ENCODE measurements at regions not wholly inside any gene's neighbourhood (a gene's known extent, or its start where the extent isn't known, plus 50 kb on each side); places are given as distances from the start of the nearest gene placed in this dataset.
"Not testable (repeated sequence)": the region's sequence is repeated elsewhere in the genome, so short reads cannot be mapped to it uniquely, and the experiment has no call there.

- Mint-ChIP-seq H3K9me3 (peaks cover 1% of the 10 kb centered on the region), H3K4me1 (no peaks in the 10 kb centered on the region), H3K27me3 (peaks cover 5% of the 10 kb centered on the region), H3K4me3 (no peak overlapping the region), H3K36me3 (ENCODE audit: low read depth) (no peaks in the 10 kb centered on the region), H3K27ac (no peak overlapping the region)
- no peak for ATAC-seq (replicated peaks)
These were observed 116.5 kb upstream of the OTOS start for GRCh38 chr2:240256704-240257637.

GRCh38 chr2:240257940-240258580 is 117.6 kb upstream of the OTOS start:
- H3K4me1 Mint-ChIP-seq, result no peaks in the 10 kb centered on the region
- H3K9me3 Mint-ChIP-seq, result peaks cover 7% of the 10 kb centered on the region
- no peak overlapping the region for H3K27ac Mint-ChIP-seq
- peaks cover 5% of the 10 kb centered on the region for H3K27me3 Mint-ChIP-seq
- H3K4me3 Mint-ChIP-seq, result no peak overlapping the region
- no peak for ATAC-seq (replicated peaks)
- no peaks in the 10 kb centered on the region for H3K36me3 Mint-ChIP-seq (ENCODE audit: low read depth)

- no peaks in the 10 kb centered on the region for H3K4me1 Mint-ChIP-seq
- ATAC-seq (replicated peaks), result no peak
- no peak overlapping the region for H3K4me3 Mint-ChIP-seq
- H3K27ac Mint-ChIP-seq, result no peak overlapping the region
- peaks cover 14% of the 10 kb centered on the region for H3K9me3 Mint-ChIP-seq
- H3K36me3 Mint-ChIP-seq (ENCODE audit: low read depth), result no peaks in the 10 kb centered on the region
- H3K27me3 Mint-ChIP-seq, result peaks cover 5% of the 10 kb centered on the region
These were observed 118.2 kb upstream of the OTOS start for GRCh38 chr2:240258685-240259084.

GRCh38 chr2:240259201-240259923 is 118.9 kb upstream of the OTOS start:
- H3K27ac Mint-ChIP-seq, result no peak overlapping the region
- no peak overlapping the region for H3K4me3 Mint-ChIP-seq
- H3K27me3 Mint-ChIP-seq, result peaks cover 5% of the 10 kb centered on the region
- no peaks in the 10 kb centered on the region for H3K4me1 Mint-ChIP-seq
- no peaks in the 10 kb centered on the region for H3K36me3 Mint-ChIP-seq (ENCODE audit: low read depth)
- ATAC-seq (replicated peaks), result no peak
- peaks cover 17% of the 10 kb centered on the region for H3K9me3 Mint-ChIP-seq

GRCh38 chr2:240259924-240260529 is 119.6 kb upstream of the OTOS start:
- Mint-ChIP-seq H3K4me1 (no peaks in the 10 kb centered on the region), H3K27me3 (peaks cover 5% of the 10 kb centered on the region), H3K27ac (no peak overlapping the region), H3K9me3 (peaks cover 17% of the 10 kb centered on the region), H3K36me3 (ENCODE audit: low read depth) (no peaks in the 10 kb centered on the region), H3K4me3 (no peak overlapping the region)
- ATAC-seq (replicated peaks), result no peak

- H3K27me3 Mint-ChIP-seq, result peaks cover 4% of the 10 kb centered on the region
- ATAC-seq (replicated peaks), result no peak
- H3K9me3 Mint-ChIP-seq, result peaks cover 17% of the 10 kb centered on the region
- H3K4me3 Mint-ChIP-seq, result no peak overlapping the region
- H3K4me1 Mint-ChIP-seq, result no peaks in the 10 kb centered on the region
- no peak overlapping the region for H3K27ac Mint-ChIP-seq
- H3K36me3 Mint-ChIP-seq (ENCODE audit: low read depth), result no peaks in the 10 kb centered on the region
These were observed 120.2 kb upstream of the OTOS start for GRCh38 chr2:240260664-240261063.

- peaks cover 11% of the 10 kb centered on the region for H3K27me3 Mint-ChIP-seq
- H3K9me3 Mint-ChIP-seq, result peaks cover 17% of the 10 kb centered on the region
- not testable (repeated sequence) for ATAC-seq (replicated peaks); H3K4me3 Mint-ChIP-seq; H3K4me1 Mint-ChIP-seq; H3K27ac Mint-ChIP-seq; H3K36me3 Mint-ChIP-seq (ENCODE audit: low read depth)
These were observed 122.1 kb upstream of the OTOS start for GRCh38 chr2:240262578-240262977.

GRCh38 chr2:240269380-240269779 is 128.9 kb upstream of the OTOS start:
- Mint-ChIP-seq H3K9me3 (peaks cover 4% of the 10 kb centered on the region), H3K27me3 (peaks cover 46% of the 10 kb centered on the region), H3K27ac (no peak overlapping the region), H3K4me1 (no peaks in the 10 kb centered on the region), H3K36me3 (ENCODE audit: low read depth) (no peaks in the 10 kb centered on the region), H3K4me3 (no peak overlapping the region)
- no peak for ATAC-seq (replicated peaks)

GRCh38 chr2:240269886-240270285 is 129.4 kb upstream of the OTOS start:
- H3K27me3 Mint-ChIP-seq, result peaks cover 51% of the 10 kb centered on the region
- peaks cover 4% of the 10 kb centered on the region for H3K9me3 Mint-ChIP-seq
- no peaks in the 10 kb centered on the region for H3K36me3 Mint-ChIP-seq (ENCODE audit: low read depth)
- H3K4me3 Mint-ChIP-seq, result no peak overlapping the region
- H3K27ac Mint-ChIP-seq, result no peak overlapping the region
- ATAC-seq (replicated peaks), result no peak
- no peaks in the 10 kb centered on the region for H3K4me1 Mint-ChIP-seq

GRCh38 chr2:240271716-240272341 is 131.4 kb upstream of the OTOS start:
- H3K4me3 Mint-ChIP-seq, result no peak overlapping the region
- no peaks in the 10 kb centered on the region for H3K36me3 Mint-ChIP-seq (ENCODE audit: low read depth)
- no peak overlapping the region for H3K27ac Mint-ChIP-seq
- H3K9me3 Mint-ChIP-seq, result peaks cover 4% of the 10 kb centered on the region
- H3K4me1 Mint-ChIP-seq, result no peaks in the 10 kb centered on the region
- no peak for ATAC-seq (replicated peaks)
- H3K27me3 Mint-ChIP-seq, result peaks cover 56% of the 10 kb centered on the region

- no peak overlapping the region for H3K4me3 Mint-ChIP-seq
These were observed 134.9 kb upstream of the OTOS start for GRCh38 chr2:240275386-240275785.

GRCh38 chr2:240277073-240277806 is 136.8 kb upstream of the OTOS start:
- H3K4me3 Mint-ChIP-seq, result no peak overlapping the region
- ATAC-seq (replicated peaks), result no peak
- H3K4me1 Mint-ChIP-seq, result no peaks in the 10 kb centered on the region
- no peak overlapping the region for H3K27ac Mint-ChIP-seq
- no peaks in the 10 kb centered on the region for H3K36me3 Mint-ChIP-seq (ENCODE audit: low read depth)
- peaks cover 4% of the 10 kb centered on the region for H3K9me3 Mint-ChIP-seq
- peaks cover 69% of the 10 kb centered on the region for H3K27me3 Mint-ChIP-seq

More at GRCh38 chr2:240275386-240275785, 134.9 kb upstream of the OTOS start:
- H3K9me3 Mint-ChIP-seq, result peaks cover 4% of the 10 kb centered on the region
- H3K27ac Mint-ChIP-seq, result no peak overlapping the region
- ATAC-seq (replicated peaks), result no peak
- H3K27me3 Mint-ChIP-seq, result peaks cover 58% of the 10 kb centered on the region
- H3K4me1 Mint-ChIP-seq, result no peaks in the 10 kb centered on the region
- H3K36me3 Mint-ChIP-seq (ENCODE audit: low read depth), result no peaks in the 10 kb centered on the region

GRCh38 chr2:240277807-240278522 is 137.5 kb upstream of the OTOS start:
- peaks cover 70% of the 10 kb centered on the region for H3K27me3 Mint-ChIP-seq

More at GRCh38 chr2:240277807-240278522, 137.5 kb upstream of the OTOS start:
- H3K9me3 Mint-ChIP-seq, result peaks cover 4% of the 10 kb centered on the region
- H3K4me1 Mint-ChIP-seq, result no peaks in the 10 kb centered on the region
- no peak overlapping the region for H3K27ac Mint-ChIP-seq
- H3K4me3 Mint-ChIP-seq, result no peak overlapping the region
- ATAC-seq (replicated peaks), result no peak
- no peaks in the 10 kb centered on the region for H3K36me3 Mint-ChIP-seq (ENCODE audit: low read depth)
